Non-pigmented ciliary epithelial cell (primary cell): ENCODE measurements at regions not wholly inside any gene's neighbourhood (a gene's known extent, or its start where the extent isn't known, plus 50 kb on each side); places are given as distances from the start of the nearest gene placed in this dataset.

ENCODE experiments used
- DNase-seq: peaks from one replicate; pipeline ENCODE4 v3.0.0-alpha.2; 2010; ENCODE audit warnings: low read depth

DNA sequence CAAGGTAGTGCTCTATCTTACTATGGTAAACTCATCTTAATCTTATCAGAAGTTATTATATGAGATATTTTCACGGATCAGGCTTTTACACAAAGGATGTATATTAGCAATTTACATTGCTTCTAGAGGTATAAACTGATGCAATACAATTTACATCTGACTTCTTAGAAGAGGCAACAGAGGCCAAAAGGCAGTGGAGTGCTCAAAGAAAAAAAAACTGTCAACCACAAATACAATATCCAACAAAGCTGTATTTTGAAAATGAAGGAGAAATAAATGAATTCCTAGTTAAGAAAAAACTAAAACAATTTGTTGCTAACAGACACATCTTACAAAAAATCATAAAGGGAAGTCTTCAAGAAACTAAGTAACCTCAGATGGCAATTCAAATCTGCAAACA lies 1031.5 kb upstream of the CNTNAP5 start:
- no peak for DNase-seq

DNA sequence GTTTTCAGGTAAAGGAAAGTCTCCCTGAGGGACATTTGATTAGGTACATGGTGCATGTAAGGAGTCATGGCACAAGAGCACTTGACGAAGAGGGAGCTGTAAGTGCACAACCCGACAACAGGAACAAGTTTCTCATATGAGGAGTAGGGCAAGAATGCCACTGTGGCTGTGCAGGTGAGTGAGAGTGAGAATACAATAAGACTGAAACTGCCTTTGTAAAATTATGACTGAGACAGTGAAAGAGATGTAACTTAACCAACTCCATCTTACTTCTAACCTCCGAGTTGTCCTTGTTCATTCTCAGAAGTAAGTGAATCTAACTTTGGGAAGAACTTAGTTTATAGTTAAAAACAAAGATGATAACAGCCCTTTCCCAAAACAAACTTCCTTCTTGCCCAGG lies 1025.8 kb upstream of the CNTNAP5 start:
- no peak for DNase-seq

DNA sequence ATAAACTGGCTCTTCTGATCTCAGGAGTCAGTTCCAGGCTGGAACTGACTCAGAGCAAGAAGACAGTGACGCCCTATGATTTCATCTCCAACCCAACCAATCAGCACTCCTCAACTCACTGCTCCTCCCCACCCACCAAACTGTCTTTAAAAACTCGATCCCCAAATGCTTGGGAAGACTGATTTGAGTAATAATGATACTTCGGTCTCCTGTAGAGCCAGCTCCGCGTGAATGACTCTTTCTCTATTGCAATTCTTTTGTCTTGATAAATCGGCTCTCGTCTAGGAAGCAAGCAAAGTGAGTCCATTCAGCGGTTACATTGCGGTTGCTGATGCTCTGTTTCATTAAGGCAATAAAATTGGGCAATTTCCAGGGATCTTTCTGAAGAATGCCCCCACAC lies 1025.3 kb upstream of the CNTNAP5 start:
- DNase-seq = no peak

DNA sequence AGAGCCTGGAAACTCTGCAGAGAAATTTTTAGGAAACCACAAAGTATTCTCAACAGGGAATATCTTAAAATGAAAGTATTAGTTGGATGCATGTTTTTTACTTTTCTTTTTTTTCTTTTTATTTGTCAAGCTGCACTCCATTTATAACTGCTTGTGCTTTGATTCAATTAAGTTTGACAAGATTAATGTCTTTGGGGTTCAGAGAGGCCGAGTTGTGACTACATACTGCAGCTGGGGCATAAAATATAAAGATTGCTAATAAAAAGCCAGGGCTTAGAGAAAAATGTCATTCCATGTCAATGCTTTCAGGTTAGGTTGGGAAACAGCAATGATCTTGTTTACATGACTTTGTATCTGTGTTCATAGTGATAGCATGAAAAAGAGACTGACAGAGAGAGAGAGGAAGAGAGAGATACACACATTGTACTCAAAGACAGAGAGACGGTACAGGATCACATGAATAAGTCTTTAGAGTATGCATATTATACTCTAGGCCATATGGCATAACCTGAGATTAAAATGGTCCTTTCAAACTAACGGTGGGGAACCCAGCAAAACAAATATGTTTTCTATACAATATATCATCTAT lies 1022.3 kb upstream of the CNTNAP5 start:
- DNase-seq = no peak

DNA sequence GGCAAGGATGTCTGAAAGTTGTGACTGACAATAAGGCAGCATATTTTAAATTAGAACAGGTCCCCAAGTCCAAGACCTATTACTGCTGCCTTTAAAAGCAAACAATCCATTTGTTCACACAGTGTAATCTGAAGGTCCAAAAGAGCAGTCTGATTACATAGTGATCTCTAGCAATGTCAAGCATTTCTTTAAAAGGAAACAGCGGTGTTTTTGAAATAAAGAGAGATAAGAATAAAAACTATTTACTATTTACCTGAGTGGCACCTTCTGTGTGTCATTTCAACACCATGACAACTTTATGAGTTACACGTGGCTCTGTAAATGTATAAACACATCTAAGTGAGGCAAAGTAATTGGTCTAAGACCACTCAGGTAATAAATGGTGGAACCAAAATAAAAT lies 1009.9 kb upstream of the CNTNAP5 start:
- no peak for DNase-seq

DNA sequence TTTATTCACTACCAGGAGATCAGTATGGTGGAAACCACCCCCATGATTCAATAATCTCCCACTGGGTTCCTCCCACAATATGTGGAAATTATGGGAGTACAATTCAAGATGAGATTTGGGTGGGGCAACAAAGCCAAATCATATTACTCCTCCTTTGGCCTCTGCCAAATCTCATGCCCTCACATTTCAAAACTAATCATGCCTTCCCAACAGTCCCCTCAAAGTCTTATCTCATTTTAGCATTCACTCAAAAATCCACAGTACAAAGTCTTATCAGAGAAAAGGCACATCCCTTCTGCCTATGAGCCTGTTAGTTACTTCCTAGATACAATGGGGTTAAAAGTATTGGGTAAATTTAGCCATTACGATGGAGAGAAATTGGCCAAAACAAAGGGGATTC lies 989.5 kb upstream of the CNTNAP5 start:
- no peak for DNase-seq

DNA sequence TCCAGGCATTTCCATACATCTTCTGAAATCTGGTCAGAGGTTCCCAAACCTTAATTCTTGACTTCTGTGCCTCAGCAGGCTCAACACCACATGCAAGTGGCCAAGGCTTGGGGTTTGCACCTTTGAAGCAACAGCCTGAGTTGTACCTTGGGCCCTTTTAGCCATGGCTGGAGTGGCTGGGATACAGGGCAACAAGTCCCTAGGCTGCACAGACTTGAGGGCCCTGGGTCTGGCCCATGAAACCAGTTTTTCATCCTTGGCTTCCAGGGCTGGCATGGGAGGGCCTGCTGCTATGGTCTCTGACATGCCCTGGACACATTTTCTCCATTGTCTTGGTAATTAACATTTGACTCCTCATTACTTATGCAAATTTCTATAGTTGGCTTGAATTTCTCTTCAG lies 988.8 kb upstream of the CNTNAP5 start:
- DNase-seq = no peak

DNA sequence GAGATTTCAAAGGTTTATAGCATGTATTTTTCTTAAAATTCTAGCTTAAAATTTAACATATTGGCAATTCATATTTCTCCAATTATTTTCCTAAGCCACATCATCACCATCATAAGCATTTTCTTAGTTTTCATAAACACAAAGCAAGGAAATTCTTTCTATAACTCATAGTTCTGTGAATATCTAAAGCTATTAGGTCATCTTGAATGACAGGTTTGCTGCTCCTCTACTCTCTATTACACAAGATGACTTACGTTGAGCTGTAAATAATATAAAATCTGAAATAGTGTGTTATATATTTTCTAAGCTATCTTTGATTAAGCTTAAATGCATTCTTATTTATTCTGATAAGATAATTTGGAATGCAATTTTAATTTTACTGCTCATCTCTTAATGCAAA lies 984.6 kb upstream of the CNTNAP5 start:
- DNase-seq = no peak

DNA sequence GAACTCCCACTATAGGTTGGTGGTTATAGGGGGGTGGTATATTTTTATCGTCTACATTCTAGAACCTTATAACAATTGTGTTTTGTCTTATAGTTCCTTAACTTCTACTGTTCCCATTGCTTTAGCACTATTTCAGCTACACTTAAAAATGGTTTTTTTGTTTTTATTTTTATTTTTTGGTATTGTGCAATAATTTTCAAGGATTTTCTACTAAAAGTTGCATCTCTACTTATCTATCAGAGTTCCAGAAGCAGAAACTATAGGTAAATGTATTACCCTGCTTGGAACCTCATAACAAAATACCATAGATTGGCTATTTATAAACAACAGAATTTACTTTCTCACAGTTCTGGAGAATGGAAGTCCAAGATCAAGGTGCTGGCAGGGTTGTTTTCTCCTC lies 981.6 kb upstream of the CNTNAP5 start:
- no peak for DNase-seq

DNA sequence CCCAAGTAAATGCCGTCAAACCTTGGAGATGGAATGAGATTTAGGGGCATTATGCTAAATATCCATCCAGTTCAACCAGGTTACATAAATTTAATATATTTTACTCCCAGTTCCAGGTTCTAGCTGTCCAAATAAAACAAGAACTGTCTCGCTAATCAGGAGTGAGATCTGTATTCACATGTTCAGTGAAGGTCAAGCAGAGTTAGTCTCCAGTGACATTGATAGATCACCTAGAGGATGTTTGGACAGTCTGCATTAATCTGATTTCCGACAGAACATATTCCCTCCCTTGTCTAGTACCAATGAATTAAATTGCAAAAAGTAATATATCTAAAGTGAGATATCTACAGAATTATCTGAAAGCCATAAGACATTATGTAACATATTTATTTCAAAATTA lies 979.4 kb upstream of the CNTNAP5 start:
- DNase-seq = no peak

DNA sequence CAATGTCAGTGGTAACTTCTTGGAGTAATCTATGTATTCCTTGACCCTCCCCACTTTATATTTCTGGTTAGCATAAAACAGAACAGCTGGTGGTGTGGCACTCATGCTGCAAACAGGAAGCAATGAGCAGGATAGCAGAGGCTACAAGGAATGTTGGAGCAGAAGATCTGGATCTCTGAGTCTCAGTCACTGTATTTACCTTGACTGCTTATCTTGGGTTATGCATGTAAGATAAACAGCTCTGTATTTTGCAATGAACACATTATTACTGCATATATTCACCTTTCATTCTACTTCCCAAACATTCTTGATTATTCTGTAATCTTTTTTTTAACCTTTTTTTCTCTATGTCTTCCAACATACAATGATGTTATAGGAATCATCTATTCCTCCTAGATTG lies 977.9 kb upstream of the CNTNAP5 start:
- no peak for DNase-seq

DNA sequence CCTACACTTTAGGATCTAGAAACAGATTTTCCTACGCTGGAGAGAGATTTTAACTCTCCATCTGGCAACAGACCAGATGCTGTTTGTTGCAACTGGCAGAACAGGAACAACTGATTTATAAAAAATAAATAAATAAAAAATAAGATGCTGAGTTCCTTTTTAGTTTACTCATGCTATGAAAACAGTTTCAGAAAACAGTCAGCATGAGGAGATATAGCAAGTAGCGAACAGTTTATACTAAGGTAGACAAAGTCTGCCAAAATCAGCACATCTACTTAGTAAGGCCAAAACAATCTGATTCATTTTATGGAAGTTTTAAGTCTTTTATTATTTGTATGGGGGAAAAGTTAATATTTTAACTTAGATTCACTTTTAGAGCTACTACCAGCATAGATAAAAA lies 974.0 kb upstream of the CNTNAP5 start:
- no peak for DNase-seq

DNA sequence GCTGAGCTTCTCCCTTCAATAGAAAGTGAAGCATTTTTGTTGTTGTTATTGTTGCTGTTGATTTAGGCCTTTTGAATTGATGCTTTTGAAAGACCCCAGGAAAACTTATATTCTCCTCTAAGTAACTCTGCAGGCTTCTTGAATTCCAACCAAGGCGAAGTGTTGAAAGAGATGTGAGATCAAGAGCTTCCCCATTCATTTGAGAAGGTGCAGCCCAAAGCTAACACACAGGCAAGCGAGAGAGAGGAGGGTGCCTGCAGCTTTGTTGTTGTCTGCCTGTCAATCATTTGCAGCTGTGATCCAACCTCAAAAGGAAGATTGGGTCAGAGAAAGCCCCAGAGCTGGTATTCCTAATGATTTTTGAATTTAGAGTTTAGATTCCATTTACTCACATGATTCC lies 963.6 kb upstream of the CNTNAP5 start:
- DNase-seq = no peak

DNA sequence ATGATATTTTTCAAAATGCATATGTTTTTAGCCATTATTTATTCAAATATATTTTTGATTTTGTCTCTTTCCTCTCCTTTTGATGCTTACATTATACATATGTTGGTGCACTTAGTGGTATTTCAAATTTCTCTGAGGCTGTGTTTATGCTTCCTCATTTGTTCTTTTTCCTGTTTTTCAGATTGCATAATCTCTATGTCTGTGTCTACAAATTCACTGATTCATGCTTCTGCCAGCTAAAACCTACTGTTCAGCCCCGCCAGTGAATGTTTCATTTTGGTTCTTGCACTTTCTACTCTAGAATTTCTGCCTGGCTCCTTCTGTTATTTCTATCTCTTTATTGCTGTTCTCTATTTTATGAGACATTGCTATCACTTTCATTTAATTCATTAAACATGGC lies 951.7 kb upstream of the CNTNAP5 start:
- DNase-seq = no peak

DNA sequence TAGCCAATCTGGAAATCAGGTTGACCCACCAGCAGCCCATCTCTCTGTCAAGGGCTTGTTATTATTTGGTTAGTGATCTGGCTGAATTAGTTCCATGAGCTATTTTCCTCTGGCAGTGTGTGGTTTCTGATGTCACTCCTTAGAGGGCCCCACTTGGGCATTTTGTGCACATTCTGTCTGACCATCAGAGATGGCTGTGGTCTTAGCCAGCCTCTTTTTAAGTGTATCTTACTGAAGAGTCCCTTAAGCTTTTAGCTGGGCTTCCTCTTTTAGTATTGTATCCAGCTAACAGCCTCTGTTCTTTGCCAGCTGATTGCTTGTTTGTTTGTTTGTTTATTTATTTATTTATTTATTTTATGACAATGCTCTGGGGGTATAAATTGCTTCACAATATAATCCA lies 951.1 kb upstream of the CNTNAP5 start:
- no peak for DNase-seq

DNA sequence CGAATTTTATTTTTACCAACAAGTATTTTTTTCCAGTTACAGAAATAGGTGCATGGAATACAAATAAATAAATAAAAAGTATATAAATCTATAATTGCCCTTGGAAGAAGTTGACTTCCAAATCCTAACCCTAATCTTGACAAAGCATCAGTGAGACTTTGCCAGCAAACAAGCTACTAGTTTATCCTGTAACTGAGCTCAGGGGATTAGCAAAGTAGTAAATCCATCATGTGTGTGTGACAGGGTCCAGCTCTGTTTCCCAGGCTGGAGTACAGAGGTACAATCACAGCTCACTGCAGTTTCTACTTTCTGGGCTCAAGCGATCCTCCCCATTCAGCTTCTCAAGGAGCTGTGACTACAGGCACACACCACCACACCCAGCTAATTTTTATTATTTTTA lies 948.0 kb upstream of the CNTNAP5 start:
- DNase-seq = no peak

DNA sequence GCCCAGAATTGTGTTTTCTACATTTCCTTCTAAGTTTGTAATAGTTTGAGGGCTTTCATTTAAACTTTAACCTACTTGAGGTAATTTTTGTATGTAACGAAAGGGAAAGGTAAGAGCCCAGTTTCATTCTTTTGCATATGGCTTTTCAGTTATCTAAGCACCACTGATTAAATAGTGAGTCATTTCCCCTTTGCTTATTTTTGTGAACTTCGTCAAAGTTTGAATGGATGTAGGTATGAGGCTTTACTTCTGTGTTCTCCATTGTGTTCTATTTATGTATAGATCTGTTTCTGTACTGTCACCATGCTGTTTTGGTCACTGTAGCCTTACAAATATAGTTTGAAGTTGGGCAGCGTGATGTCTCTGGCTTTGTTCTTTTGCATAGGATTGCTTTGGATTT lies 944.8 kb upstream of the CNTNAP5 start:
- DNase-seq = no peak

DNA sequence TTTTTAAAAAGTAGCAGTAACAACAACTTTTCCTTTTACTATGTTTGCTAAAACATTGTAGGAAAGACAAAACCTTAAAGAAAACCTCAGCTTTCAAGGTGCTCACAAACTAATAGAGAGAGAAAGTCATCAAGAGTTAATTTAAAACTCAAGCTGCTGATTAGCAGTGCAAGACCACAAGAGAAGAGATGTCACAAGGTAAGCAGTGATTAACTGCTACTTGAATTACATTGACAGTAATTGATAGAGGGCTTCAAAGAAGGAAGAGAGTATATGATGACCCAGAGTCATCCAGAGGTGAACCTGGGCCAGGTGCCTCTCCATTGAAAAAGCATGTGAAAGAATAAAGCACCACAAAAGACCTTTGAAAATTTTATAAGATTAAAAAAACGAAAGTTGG lies 939.6 kb upstream of the CNTNAP5 start:
- DNase-seq = no peak

DNA sequence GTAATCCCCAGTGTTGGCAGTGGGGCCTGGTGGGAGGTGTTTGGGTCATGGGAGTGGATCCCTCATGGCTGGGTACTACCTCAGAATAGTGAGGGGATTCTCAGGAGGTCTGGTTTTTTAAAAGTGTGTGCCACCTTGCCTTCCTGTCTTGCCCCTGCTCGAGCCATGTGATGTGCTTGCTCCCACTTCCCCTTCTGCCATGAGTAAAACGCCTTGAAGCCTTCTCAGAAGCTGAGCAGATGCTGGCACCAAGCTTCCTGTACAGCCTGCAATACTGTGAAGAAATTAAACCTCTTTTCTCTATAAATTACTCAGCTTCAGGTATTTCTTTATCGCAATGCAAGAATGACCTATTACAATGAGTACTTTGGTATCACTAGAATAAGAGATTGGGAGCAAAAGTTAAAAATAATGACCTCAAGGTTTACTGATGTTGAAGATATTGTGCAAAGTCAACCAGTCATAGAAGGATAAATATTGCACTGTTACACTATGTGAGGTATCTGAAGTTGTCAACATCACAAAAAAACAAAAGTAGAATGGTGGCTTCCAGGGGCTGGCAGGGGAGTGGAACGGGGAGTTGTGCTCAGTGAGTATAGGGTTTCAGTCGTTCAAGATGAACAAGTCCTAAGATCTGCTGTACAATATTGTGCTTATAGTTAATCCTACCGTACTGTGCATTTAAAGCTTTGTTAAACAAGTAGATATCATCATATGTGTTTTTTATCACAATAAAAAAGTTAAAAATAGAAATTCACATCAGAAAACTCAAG lies 938.3 kb upstream of the CNTNAP5 start:
- DNase-seq = no peak

DNA sequence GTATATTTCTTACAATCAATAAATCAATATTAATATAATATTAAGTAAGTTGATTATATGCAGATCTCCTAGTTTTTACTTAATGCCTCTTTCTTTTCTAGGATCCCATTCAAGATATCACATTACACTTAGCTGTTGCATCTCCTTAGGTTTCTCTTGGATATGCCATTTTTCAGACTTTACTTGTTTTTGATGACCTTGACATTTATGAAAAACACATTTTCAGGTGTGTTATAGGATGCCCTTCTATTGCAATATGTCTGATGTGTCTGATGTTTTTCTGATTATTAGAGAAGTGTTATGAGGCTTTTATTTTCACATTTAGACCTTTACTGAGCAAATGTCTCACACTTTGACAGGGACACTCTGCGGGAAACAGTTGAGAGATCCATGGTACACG lies 933.6 kb upstream of the CNTNAP5 start:
- DNase-seq = no peak

DNA sequence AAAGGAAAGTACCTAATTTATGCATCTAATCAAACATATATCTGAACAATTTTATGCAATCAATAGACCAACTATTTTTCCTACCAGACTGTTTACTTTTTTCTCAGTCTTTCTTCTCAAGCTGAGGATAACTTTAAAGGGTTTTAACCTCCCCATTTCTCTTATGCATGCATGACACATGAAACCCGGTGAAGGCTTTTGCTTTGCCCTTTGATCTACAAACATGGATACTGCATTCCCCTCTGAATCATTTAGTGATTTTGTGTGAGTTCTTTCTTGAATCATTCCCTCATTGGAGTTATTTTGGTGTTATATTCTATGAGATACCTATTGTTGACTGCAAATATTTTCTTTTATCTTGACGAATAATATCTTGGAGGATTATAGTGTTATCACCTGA lies 931.9 kb upstream of the CNTNAP5 start:
- DNase-seq = no peak

DNA sequence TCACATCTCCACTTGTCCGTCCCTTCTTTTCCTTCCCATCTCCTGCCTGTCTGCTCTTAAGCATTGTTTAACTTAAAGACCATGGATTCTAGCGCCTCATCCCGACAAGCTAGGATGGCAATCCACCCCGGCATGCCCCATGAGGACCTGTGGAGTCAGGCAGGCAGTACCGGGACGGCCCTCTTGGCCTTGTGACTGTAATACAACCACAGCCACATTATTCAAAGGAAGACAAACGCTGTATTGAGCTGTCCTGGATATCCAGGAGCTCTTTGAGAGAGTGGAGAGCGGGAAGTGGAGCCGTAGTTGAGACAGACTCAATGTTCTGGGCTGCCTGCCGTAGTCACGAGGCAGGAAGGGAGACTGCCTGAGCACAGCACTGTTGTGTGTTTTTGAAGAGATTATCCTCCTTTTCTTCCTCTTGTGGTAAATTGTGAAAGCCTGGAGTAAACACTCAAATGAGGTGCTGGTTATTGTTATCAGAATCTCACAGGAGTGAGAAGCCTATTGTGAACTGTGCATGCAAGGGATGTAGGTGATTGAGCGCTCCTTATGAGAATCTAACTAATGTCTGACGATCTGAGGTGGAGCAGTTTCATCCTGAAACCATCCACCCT lies 929.8 kb upstream of the CNTNAP5 start:
- DNase-seq = no peak

DNA sequence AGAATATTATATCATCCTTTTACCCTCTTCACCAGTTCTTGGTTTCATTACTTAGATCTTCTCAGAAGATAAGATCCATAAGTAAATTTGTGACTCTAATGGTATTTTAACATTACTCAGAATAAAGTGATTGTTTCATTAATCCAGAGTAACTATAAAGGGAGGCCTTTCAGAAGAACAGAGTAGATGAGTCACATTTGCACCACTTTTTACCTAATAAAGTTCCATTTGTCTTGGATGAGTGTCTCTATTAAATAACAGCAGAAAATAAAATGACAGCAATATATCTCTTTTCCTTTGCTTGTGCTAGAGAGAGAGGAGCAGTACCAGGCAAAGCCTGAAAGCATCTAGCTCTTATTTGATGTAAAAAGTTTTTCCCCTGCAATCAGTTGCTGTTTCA lies 926.5 kb upstream of the CNTNAP5 start:
- DNase-seq = no peak

DNA sequence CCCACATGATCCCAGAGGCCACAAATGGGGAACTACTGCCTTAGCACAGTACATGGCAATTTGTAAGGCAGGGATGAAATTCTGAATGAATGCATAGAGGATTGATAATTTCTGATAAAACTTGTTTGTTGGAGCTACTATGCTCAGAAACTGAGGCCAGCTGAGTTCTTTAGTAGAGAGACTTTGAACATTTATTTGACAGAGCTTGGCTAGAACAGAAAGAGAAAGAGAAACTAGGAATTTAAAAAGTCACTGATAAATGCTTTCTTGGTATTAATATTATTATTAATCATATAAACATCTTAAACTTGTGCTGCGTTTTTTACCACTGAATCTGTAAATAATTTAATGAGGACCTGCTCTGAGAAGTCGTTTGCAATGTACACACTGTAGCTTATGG lies 923.7 kb upstream of the CNTNAP5 start:
- DNase-seq = no peak
